Lung (tissue), 11 donors: ENCODE measurements at regions not wholly inside any gene's neighbourhood (a gene's known extent, or its start where the extent isn't known, plus 50 kb on each side); places are given as distances from the start of the nearest gene placed in this dataset.

Experiments
- ATAC-seq: fragments of 200-7000 bp; cut with Tn5 transposase; one replicate; pipeline ENCODE4 v1.9.1; 2020; ENCODE audit warnings: moderate number of reproducible peaks; ENCODE audit not compliant: insufficient read depth, low FRiP score
- DNase-seq, 3 donors: peaks; one replicate each; pipeline ENCODE4 v3.0.0-alpha.2; 2013 to 2017
- H3K27ac ChIP-seq, 2 donors: one replicate each; pipeline ENCODE4 v1.5.1; 2013; ENCODE audit warnings: mild to moderate bottlenecking in 2 of 2, moderate library complexity in 2 of 2, control low read depth in 1 of 2, inconsistent platforms in 1 of 2, low read depth in 1 of 2, low read length in 1 of 2
- H3K27me3 ChIP-seq, 3 donors: one replicate each; pipeline ENCODE4 v1.5.1; 2013; ENCODE audit warnings: low read length in 2 of 3; ENCODE audit not compliant: control insufficient read depth in 3 of 3, insufficient read depth in 3 of 3
- H3K36me3 ChIP-seq, 4 donors: one replicate each; pipeline ENCODE4 v1.5.1; 2013; ENCODE audit warnings: low read length in 4 of 4, mild to moderate bottlenecking in 1 of 4, moderate library complexity in 1 of 4; ENCODE audit not compliant: control insufficient read depth in 4 of 4, insufficient read depth in 4 of 4
- H3K4me1 ChIP-seq, 5 donors: one replicate each; pipeline ENCODE4 v1.5.1; 2013; ENCODE audit warnings: low read length in 5 of 5, mild to moderate bottlenecking in 2 of 5, moderate library complexity in 1 of 5; ENCODE audit not compliant: control insufficient read depth in 5 of 5, insufficient read depth in 5 of 5
- H3K4me3 ChIP-seq: one replicate; pipeline ENCODE4 v1.5.1; 2013; ENCODE audit warnings: mild to moderate bottlenecking, control low read depth, moderate library complexity
- H3K9ac ChIP-seq, 2 donors: one replicate each; pipeline ENCODE4 v1.5.1; 2013; ENCODE audit warnings: low read length in 2 of 2, control low read depth in 1 of 2; ENCODE audit not compliant: insufficient read depth in 1 of 2
- H3K9me3 ChIP-seq, 4 donors: one replicate each; pipeline ENCODE4 v1.5.1; 2013; ENCODE audit warnings: low read length in 3 of 4, mild to moderate bottlenecking in 1 of 4, moderate library complexity in 1 of 4; ENCODE audit not compliant: control insufficient read depth in 4 of 4, insufficient read depth in 3 of 4
- WGBS, 2 donors: extraction: QIAGEN DNeasy Blood & Tissue Kit; methylation state at CpG; one replicate each; pipeline ENCODE4 v1.1.7; 2013; 5-methylcytosine and 5-hydroxymethylcytosine counted together
- TF ChIP-seq, protein P1 (sequence below): IDR thresholded peaks from 2 replicates; pipeline ENCODE4 v1.5.1; 2012; ENCODE audit warnings: mild to moderate bottlenecking; ENCODE audit errors: control extremely low read depth, extremely low read depth
- donor health status: control.
- donor health status: control.
- donor health status: Bipolar disorder and iron deficiency.
- donor health status: healthy.
- donor health status: DM: yes; HTN: yes; CAD: no.

DNA sequence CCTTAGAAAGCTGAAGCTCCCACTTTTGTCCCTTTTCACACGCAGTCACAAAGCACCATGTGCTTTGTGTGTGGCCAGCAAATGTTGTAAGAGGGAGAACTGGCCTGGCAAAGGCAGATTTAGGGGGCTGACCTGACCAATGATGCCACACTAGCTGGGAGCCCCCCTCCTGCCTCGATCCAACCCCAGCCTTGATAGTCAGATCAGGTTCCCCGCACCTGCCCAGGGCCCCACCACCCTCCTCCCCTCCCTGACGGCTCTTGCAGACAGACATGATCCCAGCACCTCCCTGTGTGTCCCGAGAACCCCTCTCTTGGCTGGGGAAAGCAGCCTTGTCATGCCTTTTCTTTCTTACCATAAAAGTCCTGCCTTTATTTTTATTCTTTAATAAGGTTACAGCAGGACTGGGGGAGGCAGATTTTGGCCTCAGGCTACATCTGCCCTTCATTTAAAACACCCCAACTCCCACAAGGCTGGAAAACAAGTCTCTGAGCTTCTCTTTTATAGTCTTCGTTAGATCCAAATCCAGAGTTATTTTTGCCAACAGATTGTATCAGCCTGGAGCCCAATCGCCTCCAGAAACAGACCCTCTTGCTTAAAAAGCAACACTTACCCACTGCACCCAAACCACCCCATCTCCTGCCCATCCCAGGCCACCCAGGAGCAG, 201.8 kb upstream of the CDH5 start:
- no peak overlapping the region for H3K4me3 ChIP-seq
- 78 to 87% methylated on average over 7 of the region's 7 CpGs for WGBS, 2 donors

DNA sequence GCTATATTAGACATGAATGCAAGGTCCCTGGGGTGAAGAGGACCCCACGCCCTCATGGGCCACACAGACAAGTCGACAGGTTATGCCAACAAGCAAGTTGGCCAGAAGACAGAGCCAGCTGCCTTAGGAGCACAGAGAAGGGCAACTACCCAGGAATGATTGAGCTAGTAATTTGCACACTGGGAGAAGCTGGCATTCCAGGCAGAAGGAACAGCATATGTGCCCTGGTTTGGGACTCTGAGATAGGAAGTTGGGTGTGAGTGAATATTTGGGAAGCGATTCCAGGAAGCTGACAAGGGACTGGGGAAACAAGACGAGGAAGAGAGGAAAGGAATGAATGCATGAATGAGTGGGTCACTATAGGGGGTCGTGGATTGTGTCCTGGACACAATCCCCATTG, 203.7 kb upstream of the CDH5 start:
- ATAC-seq (no peak), DNase-seq (no peak)
- Histone ChIP-seq H3K9me3 (peaks cover 0 to 15% (median 0%) of the 10 kb centered on the region in 4 donors), H3K36me3 (no peaks in the 10 kb centered on the region), H3K4me1 (peaks cover 0 to 20% (median 0%) of the 10 kb centered on the region in 5 donors), H3K27me3 (no peaks in the 10 kb centered on the region), H3K4me3 (no peak overlapping the region), H3K9ac (no peak overlapping the region), H3K27ac (no peak overlapping the region)
- WGBS, 2 donors, result 66 to 68% methylated on average over 5 of the region's 5 CpGs
- TF ChIP-seq, protein P1, sequence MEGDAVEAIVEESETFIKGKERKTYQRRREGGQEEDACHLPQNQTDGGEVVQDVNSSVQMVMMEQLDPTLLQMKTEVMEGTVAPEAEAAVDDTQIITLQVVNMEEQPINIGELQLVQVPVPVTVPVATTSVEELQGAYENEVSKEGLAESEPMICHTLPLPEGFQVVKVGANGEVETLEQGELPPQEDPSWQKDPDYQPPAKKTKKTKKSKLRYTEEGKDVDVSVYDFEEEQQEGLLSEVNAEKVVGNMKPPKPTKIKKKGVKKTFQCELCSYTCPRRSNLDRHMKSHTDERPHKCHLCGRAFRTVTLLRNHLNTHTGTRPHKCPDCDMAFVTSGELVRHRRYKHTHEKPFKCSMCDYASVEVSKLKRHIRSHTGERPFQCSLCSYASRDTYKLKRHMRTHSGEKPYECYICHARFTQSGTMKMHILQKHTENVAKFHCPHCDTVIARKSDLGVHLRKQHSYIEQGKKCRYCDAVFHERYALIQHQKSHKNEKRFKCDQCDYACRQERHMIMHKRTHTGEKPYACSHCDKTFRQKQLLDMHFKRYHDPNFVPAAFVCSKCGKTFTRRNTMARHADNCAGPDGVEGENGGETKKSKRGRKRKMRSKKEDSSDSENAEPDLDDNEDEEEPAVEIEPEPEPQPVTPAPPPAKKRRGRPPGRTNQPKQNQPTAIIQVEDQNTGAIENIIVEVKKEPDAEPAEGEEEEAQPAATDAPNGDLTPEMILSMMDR, result no peak

More for the DNA sequence above, 201.8 kb upstream of the CDH5 start:
- TF ChIP-seq, protein P1, result no peak
- Histone ChIP-seq H3K36me3 (no peaks in the 10 kb centered on the region), H3K27ac (no peak overlapping the region), H3K4me1 (peaks cover 0 to 20% (median 0%) of the 10 kb centered on the region in 5 donors), H3K9ac (no peak overlapping the region), H3K27me3 (no peaks in the 10 kb centered on the region), H3K9me3 (peaks cover 0 to 17% (median 0%) of the 10 kb centered on the region in 4 donors)
- DNase-seq (no peak), ATAC-seq (no peak)

DNA sequence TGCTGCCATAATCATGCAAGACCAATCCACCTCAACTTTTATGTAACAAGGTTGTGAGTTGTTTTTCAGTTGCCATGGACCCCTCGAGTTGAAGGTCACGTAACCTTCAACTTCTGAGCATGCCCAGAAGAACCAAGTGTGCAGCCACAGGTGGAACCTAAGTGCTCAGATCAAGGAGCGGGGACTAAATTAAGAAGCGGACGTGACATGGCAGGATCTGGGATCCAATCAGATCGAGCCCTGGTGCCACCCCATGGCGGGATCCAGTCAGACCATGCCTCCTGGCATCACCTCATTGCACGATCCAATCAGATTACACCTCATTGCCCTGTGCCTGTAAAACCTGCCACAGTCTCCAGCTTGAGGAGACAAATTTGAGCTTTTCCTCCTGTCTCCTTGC, 204.5 kb upstream of the CDH5 start:
- H3K27ac ChIP-seq, result no peak overlapping the region
- H3K27me3 ChIP-seq, result no peaks in the 10 kb centered on the region
- WGBS, 2 donors, result 92 to 97% methylated on average over 8 of the region's 8 CpGs
- H3K4me3 ChIP-seq, result no peak overlapping the region
- DNase-seq (no peak), ATAC-seq (no peak)
- peaks cover 0 to 7% (median 0%) of the 10 kb centered on the region in 4 donors for H3K9me3 ChIP-seq
- TF ChIP-seq, protein P1, result no peak
- H3K36me3 ChIP-seq, result no peaks in the 10 kb centered on the region
- no peak overlapping the region for H3K9ac ChIP-seq
- peaks cover 0 to 20% (median 0%) of the 10 kb centered on the region in 5 donors for H3K4me1 ChIP-seq
